ENCODE measurements at regions not wholly inside any gene's neighbourhood (a gene's known extent, or its start where the extent isn't known, plus 50 kb on each side); places are given as distances from the start of the nearest gene placed in this dataset.

DNA sequence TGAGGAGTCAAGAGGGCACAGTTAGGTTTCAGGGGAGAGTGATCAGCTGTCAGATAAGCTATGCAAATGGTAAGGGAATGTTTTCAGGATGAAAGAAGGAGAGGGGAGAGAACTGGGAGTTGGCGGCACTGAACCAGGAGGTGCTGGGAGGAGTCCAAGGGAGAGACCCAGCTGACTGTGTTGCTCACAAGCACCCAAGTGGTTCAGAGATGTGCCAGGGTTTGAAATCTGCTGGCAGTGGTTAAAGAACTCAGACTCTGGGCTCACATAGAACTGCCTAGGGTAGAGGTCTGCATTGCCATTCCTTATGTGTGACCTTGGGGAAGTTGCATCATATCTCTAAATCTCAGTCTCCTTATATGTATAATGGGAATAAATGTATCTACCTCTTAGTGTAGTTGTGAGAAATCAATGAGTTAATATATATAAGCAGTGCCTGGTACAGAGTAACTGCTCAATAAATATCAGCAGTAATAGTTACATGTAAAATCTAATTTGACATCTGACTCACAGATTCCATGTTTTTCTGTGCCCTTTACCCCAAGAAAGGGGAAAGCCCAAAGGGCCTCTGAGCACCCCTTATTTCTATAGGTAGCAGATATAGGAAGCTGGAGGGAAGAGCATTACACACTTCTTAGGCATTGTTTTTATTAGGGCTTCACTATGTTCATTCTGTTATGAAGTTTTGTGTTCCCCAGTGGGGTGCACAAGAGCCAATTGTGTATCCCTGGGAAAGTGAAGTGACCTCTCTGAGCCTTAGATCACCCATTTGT, 66.9 kb upstream of the SESN3 start:
- Histone ChIP-seq H3K4me3 (ENCODE audit: low read length) (no peak overlapping the region), H3K27me3 (ENCODE audit: control insufficient read depth, insufficient read depth, low read length) (no peaks in the 10 kb centered on the region), H3K9ac (ENCODE audit: low read length) (no peak overlapping the region), H3K4me1 (ENCODE audit: control insufficient read depth, insufficient read depth, low read length) (peaks cover 12% of the 10 kb centered on the region), H3K27ac (ENCODE audit: low read depth, low read length) (no peak overlapping the region), H3K36me3 (ENCODE audit: control insufficient read depth, insufficient read depth, low read length) (no peaks in the 10 kb centered on the region)

DNA sequence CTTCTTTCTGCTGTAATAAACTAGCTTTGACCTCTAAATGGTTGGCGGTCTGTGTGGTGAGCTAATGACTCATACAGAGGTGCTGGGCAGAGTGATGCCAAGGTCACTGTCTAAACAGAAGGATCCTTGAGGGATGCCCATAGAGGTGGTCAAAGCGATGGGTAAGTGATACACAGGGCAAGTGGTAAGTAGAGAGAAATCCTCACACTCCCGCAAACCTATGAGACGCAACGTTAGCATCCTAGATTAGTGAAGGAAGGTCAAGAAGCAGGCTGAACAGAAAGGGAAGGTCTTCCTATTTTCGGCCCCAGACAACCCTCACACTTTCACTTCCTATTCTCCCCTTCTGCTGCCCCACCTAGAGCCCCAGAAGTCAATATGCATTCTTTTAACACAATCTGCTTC, 65.6 kb upstream of the SESN3 start:
- peaks cover 12% of the 10 kb centered on the region for H3K4me1 ChIP-seq (ENCODE audit: control insufficient read depth, insufficient read depth, low read length)
- no peak overlapping the region for H3K9ac ChIP-seq (ENCODE audit: low read length)
- H3K4me3 ChIP-seq (ENCODE audit: low read length) = no peak overlapping the region
- no peaks in the 10 kb centered on the region for H3K36me3 ChIP-seq (ENCODE audit: control insufficient read depth, insufficient read depth, low read length)
- no peaks in the 10 kb centered on the region for H3K27me3 ChIP-seq (ENCODE audit: control insufficient read depth, insufficient read depth, low read length)
- H3K27ac ChIP-seq (ENCODE audit: low read depth, low read length) = no peak overlapping the region

DNA sequence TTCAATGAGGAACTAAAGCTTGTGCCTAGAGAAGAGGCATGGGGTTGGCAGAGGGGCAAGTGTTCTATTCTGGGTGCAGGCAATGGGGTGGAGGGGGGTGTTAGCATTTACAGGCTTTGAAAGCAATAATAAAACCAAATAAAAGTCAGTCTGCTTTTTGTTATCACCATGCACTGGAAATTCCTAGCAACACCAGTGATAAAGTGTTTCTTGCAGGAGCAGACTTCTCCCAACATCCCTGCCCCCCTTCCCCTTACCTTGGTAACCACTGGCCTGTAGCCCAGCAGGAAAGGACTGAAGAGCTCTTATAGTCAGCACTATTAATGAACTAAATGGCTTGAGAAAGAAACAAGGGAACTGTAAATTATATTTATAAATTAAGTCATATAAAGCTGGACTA, 65.2 kb upstream of the SESN3 start:
- H3K27ac ChIP-seq (ENCODE audit: low read depth, low read length) = no peak overlapping the region
- peaks cover 10% of the 10 kb centered on the region for H3K4me1 ChIP-seq (ENCODE audit: control insufficient read depth, insufficient read depth, low read length)
- H3K27me3 ChIP-seq (ENCODE audit: control insufficient read depth, insufficient read depth, low read length) = no peaks in the 10 kb centered on the region

DNA sequence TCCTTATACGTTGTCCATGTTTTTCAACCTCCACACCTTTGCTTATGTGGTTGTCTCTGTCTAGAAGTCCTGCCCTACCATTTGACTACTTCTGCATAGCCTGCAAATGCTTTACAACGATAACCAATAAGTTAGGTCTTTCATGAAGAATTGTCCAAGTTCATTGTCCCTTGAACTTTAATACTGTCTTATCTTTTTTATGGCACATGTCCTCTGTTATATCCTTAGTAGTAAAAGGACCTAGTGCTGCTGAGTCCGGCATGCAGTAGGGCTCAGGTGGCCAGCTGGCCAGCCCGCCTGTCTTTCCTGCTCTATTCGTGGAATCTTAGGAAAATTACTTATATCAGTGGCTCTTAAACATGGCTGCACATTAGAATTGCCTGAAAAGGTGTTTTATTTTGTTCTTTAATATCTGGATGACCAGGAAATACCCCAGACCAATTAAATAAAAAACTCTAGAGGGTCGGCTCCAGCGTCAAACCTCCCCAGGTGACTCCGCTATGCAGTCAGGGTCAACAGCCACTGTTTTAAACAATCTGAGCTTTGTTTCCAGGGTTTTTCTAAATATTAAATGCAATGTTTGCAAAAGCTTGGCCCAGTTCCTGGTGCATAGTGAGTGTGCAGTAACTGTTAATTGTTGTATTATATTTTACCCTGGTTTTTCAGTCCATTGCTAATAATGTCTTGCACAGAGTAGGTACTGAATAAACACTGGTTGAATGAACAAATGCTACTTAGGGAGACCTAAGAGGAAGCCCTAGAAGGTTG, 64.6 kb upstream of the SESN3 start:
- Histone ChIP-seq H3K4me1 (ENCODE audit: control insufficient read depth, insufficient read depth, low read length) (peaks cover 10% of the 10 kb centered on the region), H3K27me3 (ENCODE audit: control insufficient read depth, insufficient read depth, low read length) (no peaks in the 10 kb centered on the region), H3K9ac (ENCODE audit: low read length) (no peak overlapping the region), H3K27ac (ENCODE audit: low read depth, low read length) (no peak overlapping the region), H3K36me3 (ENCODE audit: control insufficient read depth, insufficient read depth, low read length) (no peaks in the 10 kb centered on the region), H3K4me3 (ENCODE audit: low read length) (no peak overlapping the region)

More for the DNA sequence above, 65.2 kb upstream of the SESN3 start:
- H3K4me3 ChIP-seq (ENCODE audit: low read length) = no peak overlapping the region
- no peak overlapping the region for H3K9ac ChIP-seq (ENCODE audit: low read length)
- H3K36me3 ChIP-seq (ENCODE audit: control insufficient read depth, insufficient read depth, low read length) = no peaks in the 10 kb centered on the region

DNA sequence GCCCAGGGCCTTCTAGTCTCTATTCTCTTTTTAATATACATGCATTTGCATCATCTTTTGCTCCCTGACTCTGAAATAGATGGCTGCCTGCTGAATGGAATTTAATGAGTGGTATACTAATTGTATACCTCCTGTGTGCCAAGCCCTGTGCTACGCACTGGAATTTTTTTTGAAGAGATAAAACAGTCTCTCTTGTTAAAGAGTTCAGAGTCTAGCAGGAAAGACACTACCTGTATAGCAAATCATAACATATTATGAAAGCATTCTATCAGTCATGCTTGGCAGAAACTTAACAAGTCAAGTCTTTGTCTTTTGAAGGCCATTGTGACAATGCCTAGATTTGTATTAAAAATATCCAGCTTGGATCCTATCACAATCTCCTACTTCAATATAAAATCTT, 63.7 kb upstream of the SESN3 start:
- Histone ChIP-seq H3K27me3 (ENCODE audit: control insufficient read depth, insufficient read depth, low read length) (no peaks in the 10 kb centered on the region), H3K4me3 (ENCODE audit: low read length) (no peak overlapping the region), H3K9ac (ENCODE audit: low read length) (no peak overlapping the region), H3K27ac (ENCODE audit: low read depth, low read length) (no peak overlapping the region), H3K36me3 (ENCODE audit: control insufficient read depth, insufficient read depth, low read length) (no peaks in the 10 kb centered on the region), H3K4me1 (ENCODE audit: control insufficient read depth, insufficient read depth, low read length) (peaks cover 10% of the 10 kb centered on the region)

DNA sequence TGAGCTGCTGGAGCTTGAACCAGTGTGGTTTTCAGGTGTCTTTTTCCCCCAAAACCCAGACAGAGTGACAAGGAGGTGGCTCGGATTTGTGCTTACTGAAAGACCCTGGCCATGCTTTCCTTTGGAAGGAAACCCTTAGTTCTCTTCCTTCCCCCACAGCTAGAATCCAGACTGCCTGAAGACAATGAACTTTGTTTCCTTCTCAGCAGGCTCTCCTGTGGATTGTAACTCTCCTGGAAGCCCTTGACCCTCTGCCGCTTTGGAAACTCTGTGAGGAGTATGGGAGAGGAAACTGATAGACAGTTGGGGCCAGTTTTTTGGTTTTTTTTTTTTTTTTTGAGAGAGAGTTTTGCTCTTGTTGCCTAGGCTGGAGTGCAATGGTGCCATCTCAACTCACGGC, 62.1 kb upstream of the SESN3 start:
- Histone ChIP-seq H3K36me3 (ENCODE audit: control insufficient read depth, insufficient read depth, low read length) (no peaks in the 10 kb centered on the region), H3K4me1 (ENCODE audit: control insufficient read depth, insufficient read depth, low read length) (peaks cover 10% of the 10 kb centered on the region), H3K9ac (ENCODE audit: low read length) (no peak overlapping the region), H3K27me3 (ENCODE audit: control insufficient read depth, insufficient read depth, low read length) (no peaks in the 10 kb centered on the region), H3K27ac (ENCODE audit: low read depth, low read length) (no peak overlapping the region), H3K4me3 (ENCODE audit: low read length) (no peak overlapping the region)

DNA sequence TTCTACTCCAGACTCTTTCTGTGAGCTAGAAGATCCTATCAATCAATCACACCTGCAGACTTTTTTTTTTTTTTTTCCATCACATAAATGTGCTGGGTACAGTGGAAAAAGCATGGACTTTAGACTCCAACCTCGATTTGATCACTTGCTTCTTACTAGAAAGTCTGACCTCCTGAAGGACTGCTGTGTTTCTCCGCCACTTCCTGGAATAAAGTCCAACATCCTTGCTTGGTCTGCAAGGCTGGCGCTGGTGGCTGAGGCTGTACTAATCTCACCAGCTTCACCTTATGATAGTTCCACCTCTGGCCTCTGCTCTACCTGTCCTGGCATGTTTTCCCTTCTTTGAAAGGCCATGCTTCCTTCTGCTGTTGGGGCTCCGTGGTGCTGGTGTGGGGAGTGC, 60.9 kb upstream of the SESN3 start:
- Histone ChIP-seq H3K9ac (ENCODE audit: low read length) (no peak overlapping the region), H3K36me3 (ENCODE audit: control insufficient read depth, insufficient read depth, low read length) (no peaks in the 10 kb centered on the region), H3K27ac (ENCODE audit: low read depth, low read length) (no peak overlapping the region), H3K27me3 (ENCODE audit: control insufficient read depth, insufficient read depth, low read length) (no peaks in the 10 kb centered on the region), H3K4me3 (ENCODE audit: low read length) (no peak overlapping the region), H3K4me1 (ENCODE audit: control insufficient read depth, insufficient read depth, low read length) (peaks cover 10% of the 10 kb centered on the region)

DNA sequence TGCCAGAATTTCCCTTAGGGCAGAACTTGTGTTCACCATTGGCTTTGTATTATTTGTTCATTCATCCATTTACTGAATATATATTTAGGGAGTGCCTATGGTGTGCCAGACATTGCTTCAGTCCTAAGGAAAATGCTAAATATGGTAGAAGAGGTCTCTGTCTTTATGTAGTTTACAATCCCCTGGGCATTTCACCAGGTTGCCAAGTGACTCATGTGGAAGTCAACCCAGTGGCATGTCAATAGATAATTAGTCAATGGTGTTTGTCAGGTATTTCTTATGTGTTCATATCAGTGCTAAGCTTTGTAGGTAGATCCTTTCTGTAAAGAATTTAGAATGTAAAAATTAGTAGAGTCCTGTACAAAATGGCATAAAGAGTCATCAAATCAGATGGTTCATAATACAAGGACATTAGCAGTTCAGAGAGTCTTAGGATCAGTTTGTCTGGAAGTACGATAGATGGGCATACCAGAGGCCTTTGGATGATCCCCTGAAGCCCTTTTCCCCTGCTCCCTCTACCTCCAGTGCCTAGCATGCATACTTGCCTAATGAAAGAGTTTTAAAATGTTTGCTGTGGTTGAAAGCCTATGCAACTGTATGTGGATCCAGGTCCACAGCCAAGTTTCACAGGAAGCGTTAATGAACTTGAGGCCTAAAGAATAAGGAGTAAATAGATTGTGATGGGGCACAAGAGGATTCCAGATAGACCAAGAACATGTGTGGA, 58.5 kb upstream of the SESN3 start:
- H3K36me3 ChIP-seq (ENCODE audit: control insufficient read depth, insufficient read depth, low read length) = no peaks in the 10 kb centered on the region
- H3K4me3 ChIP-seq (ENCODE audit: low read length) = no peak overlapping the region
- no peak overlapping the region for H3K9ac ChIP-seq (ENCODE audit: low read length)
- H3K4me1 ChIP-seq (ENCODE audit: control insufficient read depth, insufficient read depth, low read length) = no peaks in the 10 kb centered on the region
- no peaks in the 10 kb centered on the region for H3K27me3 ChIP-seq (ENCODE audit: control insufficient read depth, insufficient read depth, low read length)
- H3K27ac ChIP-seq (ENCODE audit: low read depth, low read length) = no peak overlapping the region

DNA sequence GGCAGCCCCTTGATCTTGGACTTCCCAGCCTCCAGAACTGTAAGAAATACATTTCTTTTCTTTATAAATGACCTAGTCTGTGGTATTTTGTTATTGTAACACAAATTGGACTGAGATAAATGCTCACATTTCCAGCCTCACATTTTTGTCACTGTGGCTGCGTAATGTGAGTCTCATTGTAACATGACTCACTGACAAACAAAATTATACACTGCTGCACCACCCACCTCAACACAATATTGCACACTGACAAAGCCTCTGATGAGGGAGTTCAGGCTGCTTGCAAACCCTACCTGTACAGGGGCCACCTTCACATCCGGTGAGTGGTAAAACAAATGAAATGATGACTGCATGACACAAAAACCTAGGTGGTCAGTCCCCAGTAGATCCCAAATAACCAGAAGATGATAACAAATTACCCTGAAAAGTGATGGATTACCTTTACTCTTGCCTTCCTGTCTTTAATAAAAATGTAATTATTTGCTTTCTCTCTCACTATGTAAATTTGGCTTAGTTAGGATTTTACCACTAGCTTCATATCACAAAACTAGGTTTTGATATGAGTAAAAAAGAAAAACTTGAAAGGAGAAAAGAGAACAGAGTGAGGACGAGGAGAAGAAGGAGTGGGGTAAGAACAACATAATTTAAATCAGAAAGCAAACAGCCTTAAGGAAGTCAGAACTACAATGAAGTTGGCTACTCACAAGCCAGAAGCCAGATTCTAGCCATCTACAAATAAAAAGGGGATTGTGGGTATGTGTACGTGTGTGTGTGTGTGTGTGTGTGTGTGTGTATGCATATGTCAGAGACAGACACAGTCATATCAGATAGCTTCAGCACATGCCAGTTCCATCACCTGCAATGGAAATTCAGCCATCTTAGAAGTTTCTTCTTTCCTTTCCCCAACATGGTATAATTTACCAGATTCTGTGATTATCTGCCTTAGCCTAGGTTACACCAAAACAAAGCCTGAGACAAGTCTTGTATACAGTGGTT, 53.4 kb upstream of the SESN3 start:
- H3K9ac ChIP-seq (ENCODE audit: low read length) = no peak overlapping the region
- H3K4me1 ChIP-seq (ENCODE audit: control insufficient read depth, insufficient read depth, low read length) = peaks cover 5% of the 10 kb centered on the region
- no peak overlapping the region for H3K27ac ChIP-seq (ENCODE audit: low read depth, low read length)
- no peaks in the 10 kb centered on the region for H3K36me3 ChIP-seq (ENCODE audit: control insufficient read depth, insufficient read depth, low read length)
- no peaks in the 10 kb centered on the region for H3K27me3 ChIP-seq (ENCODE audit: control insufficient read depth, insufficient read depth, low read length)
- no peak overlapping the region for H3K4me3 ChIP-seq (ENCODE audit: low read length)

DNA sequence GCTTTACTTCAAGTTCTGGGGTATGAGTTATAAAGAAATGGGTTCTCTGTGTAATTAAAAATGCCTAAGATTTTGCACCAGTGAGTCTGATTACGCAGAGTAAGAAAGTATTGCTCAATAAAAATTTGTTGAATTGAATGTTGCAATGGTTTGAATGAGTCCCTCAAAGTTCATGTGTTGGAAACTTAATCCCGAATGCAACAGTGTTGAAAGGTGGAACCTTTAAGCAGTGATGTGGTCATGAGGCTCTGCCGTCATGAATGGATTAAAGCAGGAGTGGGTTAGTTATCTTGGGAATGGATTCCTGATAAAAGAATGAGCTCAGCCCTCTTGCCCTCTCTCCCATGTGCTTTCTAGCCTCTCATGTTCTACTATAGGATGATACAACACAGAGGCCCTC, 52.6 kb upstream of the SESN3 start:
- H3K27me3 ChIP-seq (ENCODE audit: control insufficient read depth, insufficient read depth, low read length) = no peaks in the 10 kb centered on the region
- no peak overlapping the region for H3K27ac ChIP-seq (ENCODE audit: low read depth, low read length)
- no peak overlapping the region for H3K9ac ChIP-seq (ENCODE audit: low read length)
- peaks cover 5% of the 10 kb centered on the region for H3K4me1 ChIP-seq (ENCODE audit: control insufficient read depth, insufficient read depth, low read length)
- H3K4me3 ChIP-seq (ENCODE audit: low read length) = no peak overlapping the region
- H3K36me3 ChIP-seq (ENCODE audit: control insufficient read depth, insufficient read depth, low read length) = no peaks in the 10 kb centered on the region

DNA sequence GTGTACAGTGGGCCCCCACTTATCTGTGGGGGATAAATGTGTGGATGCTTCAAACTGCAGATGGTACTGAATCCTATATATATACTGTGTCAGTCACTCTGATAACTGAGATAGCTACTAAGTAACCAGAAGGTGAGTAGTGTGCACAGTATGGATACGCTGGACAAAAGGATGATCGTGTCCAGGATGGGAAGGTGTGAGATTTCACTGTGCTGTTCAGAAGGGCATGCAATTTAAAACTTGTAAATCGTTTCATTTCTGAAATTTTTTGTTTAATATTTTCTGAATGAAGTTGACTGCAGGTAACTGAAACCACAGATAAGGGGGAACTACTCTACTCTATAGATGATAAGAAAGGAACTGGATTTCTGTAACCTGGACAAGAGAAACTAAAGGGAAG, 52.1 kb upstream of the SESN3 start:
- no peaks in the 10 kb centered on the region for H3K36me3 ChIP-seq (ENCODE audit: control insufficient read depth, insufficient read depth, low read length)
- H3K4me3 ChIP-seq (ENCODE audit: low read length) = no peak overlapping the region
- no peak overlapping the region for H3K9ac ChIP-seq (ENCODE audit: low read length)
- no peak overlapping the region for H3K27ac ChIP-seq (ENCODE audit: low read depth, low read length)
- no peaks in the 10 kb centered on the region for H3K27me3 ChIP-seq (ENCODE audit: control insufficient read depth, insufficient read depth, low read length)
- peaks cover 5% of the 10 kb centered on the region for H3K4me1 ChIP-seq (ENCODE audit: control insufficient read depth, insufficient read depth, low read length)

All from rectal smooth muscle tissue (tissue), 1 donor.